Erythroblast (primary cell): ENCODE measurements at regions not wholly inside any gene's neighbourhood (a gene's known extent, or its start where the extent isn't known, plus 50 kb on each side); places are given as distances from the start of the nearest gene placed in this dataset.

Experiments
- GATA1 ChIP-seq: IDR thresholded peaks from 2 replicates; pipeline ENCODE4 v1.6.1; 2011; ENCODE audit warnings: low read depth, mild to moderate bottlenecking, control low read depth, low read length, moderate library complexity
- POLR2A ChIP-seq: IDR thresholded peaks from 2 replicates; pipeline ENCODE4 v1.6.1; 2011; ENCODE audit warnings: mild to moderate bottlenecking, low read length

GRCh38 chr7:94241402-94241925 lies 153.2 kb upstream of the COL1A2 start:
- no peak for TF ChIP-seq POLR2A
- TF ChIP-seq GATA1: no peak
